ENCODE measurements at regions not wholly inside any gene's neighbourhood (a gene's known extent, or its start where the extent isn't known, plus 50 kb on each side); places are given as distances from the start of the nearest gene placed in this dataset.
"Not testable (repeated sequence)": the region's sequence is repeated elsewhere in the genome, so short reads cannot be mapped to it uniquely, and the experiment has no call there.

GRCh38 chr4:95778666-95779065 is 61.2 kb upstream of the PDHA2 start (continued):
- TF ChIP-seq HDAC2 (IDR thresholded peaks at IDR 0.05; ENCODE audit: borderline replicate concordance in 1 of 2, low read depth in 2 of 2, low read length in 2 of 2), result no peak
- no peak for TF ChIP-seq SP4 (IDR thresholded peaks at IDR 0.05; ENCODE audit: low read length)
- no peak for TF ChIP-seq ATF3 (IDR thresholded peaks at IDR 0.05; ENCODE audit: insufficient read depth, low read depth, low read length)

GRCh38 chr4:95770605-95771004 is 69.3 kb upstream of the PDHA2 start:
- H2BK120ac ChIP-seq (replicated peaks; ENCODE audit: low read depth, low read length); H2AK5ac ChIP-seq (ENCODE audit: low read depth, low read length); DNase-seq (ENCODE audit: low read depth in 1 of 2, low spot score in 2 of 2); H4K20me1 ChIP-seq (replicated peaks in 1 of 2; ENCODE audit: control insufficient read depth in 1 of 2, insufficient read depth in 2 of 2, low read length in 2 of 2); H3K79me2 ChIP-seq (ENCODE audit: control insufficient read depth in 1 of 2, insufficient read depth in 2 of 2, low read length in 2 of 2); H3K23ac ChIP-seq (ENCODE audit: insufficient read length); H2BK15ac ChIP-seq (ENCODE audit: low read length); H3K4me3 ChIP-seq (ENCODE audit: extremely low read depth in 1 of 4, insufficient read depth in 2 of 4, low read depth in 3 of 4, low read length in 4 of 4); H3K18ac ChIP-seq (ENCODE audit: extremely low read depth, low read length); H3K79me1 ChIP-seq (ENCODE audit: low read depth, low read length); H3K9me3 ChIP-seq (ENCODE audit: insufficient read depth in 2 of 2, low read depth in 1 of 2, low read length in 1 of 2); H2BK5ac ChIP-seq (ENCODE audit: low read depth, low read length); H3K56ac ChIP-seq (replicated peaks; ENCODE audit: insufficient read length, low read depth, low read length); H3K27me3 ChIP-seq (replicated peaks in 1 of 4; ENCODE audit: control insufficient read depth in 3 of 4, extremely low read depth in 1 of 4, insufficient read depth in 3 of 4, low read length in 3 of 4); FAIRE-seq; H3K4me1 ChIP-seq (replicated peaks in 1 of 4; ENCODE audit: control insufficient read depth in 3 of 4, insufficient read depth in 4 of 4, low read length in 3 of 4); H4K8ac ChIP-seq (ENCODE audit: extremely low read depth, insufficient read depth, low read length); H3K4me2 ChIP-seq (ENCODE audit: insufficient read depth in 1 of 2, low read depth in 2 of 2, low read length in 2 of 2); H3K14ac ChIP-seq (ENCODE audit: insufficient read length); H3K36me3 ChIP-seq (ENCODE audit: control insufficient read depth in 2 of 4, insufficient read depth in 4 of 4, low read length in 3 of 4); H4K5ac ChIP-seq (ENCODE audit: insufficient read length, low read depth, low read length); H3K27ac ChIP-seq (ENCODE audit: low read depth, low read length); H2BK12ac ChIP-seq (ENCODE audit: low read depth, low read length); H3K9ac ChIP-seq (replicated peaks in 1 of 4; ENCODE audit: extremely low read depth in 1 of 4, low read depth in 3 of 4, low read length in 3 of 4); H4K91ac ChIP-seq (replicated peaks; ENCODE audit: insufficient read length, low read length); H2AFZ ChIP-seq (ENCODE audit: low read length); H2BK20ac ChIP-seq (ENCODE audit: low read length); H3K4ac ChIP-seq (replicated peaks; ENCODE audit: insufficient read length, low read depth, low read length); H3K23me2 ChIP-seq (ENCODE audit: low read depth, low read length); POLR2A ChIA-PET (ENCODE audit: partially characterized antibody): not testable (repeated sequence)
- 99% methylated on average over 3 of the region's 3 CpGs; no CpG with 5 or more reads in 1 of the 2 experiments for WGBS, 2 experiments (ENCODE audit: extremely low coverage in 1 of 2, insufficient coverage in 1 of 2, insufficient read length in 1 of 2, insufficient replicate concordance in 2 of 2, low coverage in 1 of 2, low lambda C conversion rate in 2 of 2, missing lambda C conversion rate in 1 of 2)
- CTCF ChIA-PET (ENCODE audit: partially characterized antibody), result interaction anchor here (0.7 kb wide), 1 partner anchor 139 kb away, joined by 3 read pairs; no protein-coding TSS in a partner anchor
